ENCODE measurements at regions not wholly inside any gene's neighbourhood (a gene's known extent, or its start where the extent isn't known, plus 50 kb on each side); places are given as distances from the start of the nearest gene placed in this dataset.

DNA sequence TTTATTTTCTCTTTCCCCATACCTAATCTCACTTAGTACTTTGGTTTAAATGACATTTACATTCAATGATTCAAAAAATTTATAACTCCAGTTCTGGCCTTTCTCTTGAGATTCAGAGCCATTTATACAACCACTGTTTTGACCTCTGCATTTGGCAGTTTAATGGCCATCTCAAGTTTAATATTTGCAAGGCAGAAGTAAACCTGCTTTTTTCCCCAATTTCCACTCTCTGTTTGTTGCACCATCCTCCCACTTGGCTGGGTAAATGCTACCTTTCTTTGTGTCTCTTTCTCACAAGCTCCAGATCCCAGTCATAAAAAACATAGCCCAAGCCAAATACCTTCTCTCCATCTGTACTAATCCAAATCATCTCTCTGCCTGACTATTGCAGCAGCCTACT, 315.2 kb upstream of the MTPN start:
- intact Hi-C loops (cut with DNase I, micrococcal nuclease), result no loop called here
- H3K9me3 ChIP-seq, result no peaks in the 10 kb centered on the region
- no peak for TF ChIP-seq CTCF (IDR thresholded peaks at IDR 0.05)
- H3K4me3 ChIP-seq, result no peak overlapping the region
- ATAC-seq (no peak), DNase-seq (no peak)
- H3K4me1 ChIP-seq (ENCODE audit: low read depth), result no peaks in the 10 kb centered on the region
- no peaks in the 10 kb centered on the region for H3K36me3 ChIP-seq (ENCODE audit: low read depth)

- Histone ChIP-seq H3K36me3 (ENCODE audit: low read depth) (no peaks in the 10 kb centered on the region), H3K4me1 (ENCODE audit: low read depth) (no peaks in the 10 kb centered on the region), H3K4me3 (no peak overlapping the region), H3K9me3 (no peaks in the 10 kb centered on the region)
- DNase-seq, result no peak
- no peak for ATAC-seq
- intact Hi-C loops (cut with DNase I, micrococcal nuclease), result no loop called here
- TF ChIP-seq CTCF (IDR thresholded peaks at IDR 0.05), result no peak
These were observed 313.2 kb upstream of the MTPN start for GRCh38 chr7:136290351-136290750.

DNA sequence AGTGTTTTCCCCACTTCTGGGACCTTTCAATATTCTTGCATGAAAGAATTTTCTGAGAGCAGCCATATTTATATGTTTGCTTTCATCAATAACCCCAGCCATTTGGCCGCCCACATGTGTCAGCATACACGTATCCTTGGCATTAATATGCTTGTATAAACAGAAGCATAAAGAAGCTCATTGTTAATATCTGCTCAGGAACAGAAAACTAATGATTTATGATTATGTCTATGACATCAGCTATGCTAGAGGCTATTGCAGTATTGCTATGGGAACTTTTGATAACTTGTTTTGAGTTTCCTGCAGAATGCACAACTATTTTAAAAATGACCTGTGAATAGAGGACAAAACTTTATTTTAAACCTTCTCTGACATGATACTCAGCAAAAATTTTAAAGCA, 300.9 kb upstream of the MTPN start:
- no peaks in the 10 kb centered on the region for H3K9me3 ChIP-seq
- DNase-seq (no peak), ATAC-seq (no peak)
- no peaks in the 10 kb centered on the region for H3K36me3 ChIP-seq (ENCODE audit: low read depth)
- no peak for TF ChIP-seq CTCF (IDR thresholded peaks at IDR 0.05)
- H3K4me1 ChIP-seq (ENCODE audit: low read depth), result no peaks in the 10 kb centered on the region
- no peak overlapping the region for H3K4me3 ChIP-seq
- intact Hi-C loops (cut with DNase I, micrococcal nuclease), result no loop called here

- ATAC-seq, result no peak
- H3K9me3 ChIP-seq, result no peaks in the 10 kb centered on the region
- no peak for DNase-seq
- no peaks in the 10 kb centered on the region for H3K36me3 ChIP-seq (ENCODE audit: low read depth)
- no peak for TF ChIP-seq CTCF (IDR thresholded peaks at IDR 0.05)
- intact Hi-C loops (cut with DNase I, micrococcal nuclease), result no loop called here
- H3K4me3 ChIP-seq, result no peak overlapping the region
- no peaks in the 10 kb centered on the region for H3K4me1 ChIP-seq (ENCODE audit: low read depth)
These were observed 298.6 kb upstream of the MTPN start for GRCh38 chr7:136275794-136276193.

DNA sequence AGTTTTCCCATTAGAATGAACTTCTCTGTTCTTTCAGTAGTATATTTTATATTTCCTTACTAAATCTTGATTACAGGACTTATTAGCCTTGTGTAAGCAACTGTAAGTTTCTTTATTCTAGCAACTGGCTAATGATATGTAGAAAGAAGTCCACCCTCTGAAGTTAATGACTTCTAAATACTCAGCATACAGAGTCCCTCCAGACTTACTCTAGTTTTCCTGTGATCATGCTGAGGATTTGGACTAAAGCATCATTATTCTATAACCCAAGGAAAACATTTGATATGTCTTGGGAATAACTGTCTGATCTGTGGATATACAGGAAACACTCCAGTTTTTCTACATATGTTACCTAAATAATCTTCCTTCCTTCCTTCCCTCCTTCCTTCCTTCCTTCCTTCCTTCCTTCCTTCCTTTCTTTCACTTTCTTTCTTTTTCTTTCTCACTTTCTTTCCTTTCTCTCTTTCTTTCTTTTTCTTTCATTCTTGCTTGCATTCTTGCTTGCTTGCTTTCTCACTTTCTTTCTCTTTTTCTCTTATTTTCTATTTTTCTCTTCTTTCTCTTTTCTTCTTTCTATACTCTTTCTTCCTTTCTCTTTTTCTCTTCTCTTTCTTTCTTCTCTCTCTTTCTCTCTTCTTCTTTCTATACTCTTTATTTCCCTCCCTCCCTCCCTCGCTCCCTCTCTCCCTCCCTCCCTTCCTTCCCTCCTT, 297.6 kb upstream of the MTPN start:
- TF ChIP-seq CTCF (IDR thresholded peaks at IDR 0.05), result no peak
- Histone ChIP-seq H3K9me3 (no peaks in the 10 kb centered on the region), H3K36me3 (ENCODE audit: low read depth) (no peaks in the 10 kb centered on the region), H3K4me1 (ENCODE audit: low read depth) (no peaks in the 10 kb centered on the region), H3K4me3 (no peak overlapping the region)
- intact Hi-C loops (cut with DNase I, micrococcal nuclease), result no loop called here
- DNase-seq (no peak), ATAC-seq (no peak)

- Histone ChIP-seq H3K9me3 (no peaks in the 10 kb centered on the region), H3K4me1 (ENCODE audit: low read depth) (no peaks in the 10 kb centered on the region), H3K4me3 (no peak overlapping the region), H3K36me3 (ENCODE audit: low read depth) (no peaks in the 10 kb centered on the region)
- intact Hi-C loops (cut with DNase I, micrococcal nuclease), result no loop called here
- ATAC-seq, result no peak
- TF ChIP-seq CTCF (IDR thresholded peaks at IDR 0.05), result no peak
- no peak for DNase-seq
These were observed 295.8 kb upstream of the MTPN start for GRCh38 chr7:136272934-136273333.

Measured in mucosa of descending colon (tissue), 3 donors.